ENCODE measurements at regions not wholly inside any gene's neighbourhood (a gene's known extent, or its start where the extent isn't known, plus 50 kb on each side); places are given as distances from the start of the nearest gene placed in this dataset.

DNA sequence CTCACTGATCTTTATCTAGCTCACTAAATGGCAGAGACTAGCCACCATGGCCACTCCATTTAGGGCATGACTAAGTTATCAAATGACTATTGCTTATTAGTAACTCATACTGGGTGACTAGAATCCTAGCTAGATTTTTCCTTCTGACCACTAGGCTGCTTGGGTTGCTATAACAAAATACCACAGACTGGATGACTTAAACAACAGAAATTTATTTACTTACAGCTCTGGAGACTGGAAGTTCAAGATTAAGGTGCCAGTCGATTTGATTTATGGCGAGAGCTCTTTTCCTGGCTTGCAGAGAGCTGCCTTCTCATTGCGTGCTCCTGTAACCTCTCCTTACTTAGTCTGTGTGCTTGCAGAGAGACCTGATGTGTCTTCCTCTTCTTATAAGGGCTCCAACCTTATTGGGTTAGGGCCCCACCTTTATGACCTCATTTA, 55.0 kb upstream of the APC start:
- TF ChIP-seq POLR2A (IDR thresholded peaks at IDR 0.05), result no peak
- TF ChIP-seq, protein P1, sequence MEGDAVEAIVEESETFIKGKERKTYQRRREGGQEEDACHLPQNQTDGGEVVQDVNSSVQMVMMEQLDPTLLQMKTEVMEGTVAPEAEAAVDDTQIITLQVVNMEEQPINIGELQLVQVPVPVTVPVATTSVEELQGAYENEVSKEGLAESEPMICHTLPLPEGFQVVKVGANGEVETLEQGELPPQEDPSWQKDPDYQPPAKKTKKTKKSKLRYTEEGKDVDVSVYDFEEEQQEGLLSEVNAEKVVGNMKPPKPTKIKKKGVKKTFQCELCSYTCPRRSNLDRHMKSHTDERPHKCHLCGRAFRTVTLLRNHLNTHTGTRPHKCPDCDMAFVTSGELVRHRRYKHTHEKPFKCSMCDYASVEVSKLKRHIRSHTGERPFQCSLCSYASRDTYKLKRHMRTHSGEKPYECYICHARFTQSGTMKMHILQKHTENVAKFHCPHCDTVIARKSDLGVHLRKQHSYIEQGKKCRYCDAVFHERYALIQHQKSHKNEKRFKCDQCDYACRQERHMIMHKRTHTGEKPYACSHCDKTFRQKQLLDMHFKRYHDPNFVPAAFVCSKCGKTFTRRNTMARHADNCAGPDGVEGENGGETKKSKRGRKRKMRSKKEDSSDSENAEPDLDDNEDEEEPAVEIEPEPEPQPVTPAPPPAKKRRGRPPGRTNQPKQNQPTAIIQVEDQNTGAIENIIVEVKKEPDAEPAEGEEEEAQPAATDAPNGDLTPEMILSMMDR (IDR thresholded peaks at IDR 0.05), result no peak
